ENCODE measurements at regions not wholly inside any gene's neighbourhood (a gene's known extent, or its start where the extent isn't known, plus 50 kb on each side); places are given as distances from the start of the nearest gene placed in this dataset.

DNA sequence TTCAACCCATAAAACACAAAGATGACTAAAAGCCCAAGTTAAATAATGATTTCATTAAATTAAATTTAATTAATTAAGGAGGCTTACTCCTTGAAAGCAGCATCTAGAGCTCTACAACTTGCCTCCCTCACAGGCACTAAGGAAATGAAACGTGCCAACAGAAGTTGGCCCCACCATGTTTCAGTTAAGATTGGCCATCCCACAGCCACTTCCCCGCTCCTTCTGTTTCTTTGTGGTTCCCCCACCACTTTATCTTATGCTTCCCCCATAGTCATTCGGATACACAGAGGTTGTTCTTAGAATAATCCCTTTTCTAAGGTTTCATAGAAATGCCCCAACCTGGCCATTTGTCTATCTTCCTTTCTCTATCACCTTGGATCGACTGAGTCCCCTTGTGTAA, 101.6 kb upstream of the RIOK3 start:
- TF ChIP-seq SIX1 (CRISPR knock-in tag; IDR thresholded peaks at IDR 0.05; ENCODE audit: borderline replicate concordance) (no peak), ZC3H4 (CRISPR knock-in tag; IDR thresholded peaks at IDR 0.05; ENCODE audit: borderline replicate concordance) (no peak), MAFK (conservative IDR thresholded peaks at IDR 0.05 in 1 of 2, IDR thresholded peaks at IDR 0.05 in 1 of 2; ENCODE audit: low read length in 2 of 2) (no peak), ZKSCAN5 (CRISPR knock-in tag; IDR thresholded peaks at IDR 0.05) (no peak), FOXP1 (IDR thresholded peaks at IDR 0.05) (no peak), FOXP1 (CRISPR knock-in tag; IDR thresholded peaks at IDR 0.05) (no peak), ZNF670 (CRISPR knock-in tag; IDR thresholded peaks at IDR 0.05; ENCODE audit: borderline replicate concordance) (no peak), ZNF629 (CRISPR knock-in tag; conservative IDR thresholded peaks at IDR 0.05) (no peak), ISL2 (CRISPR knock-in tag; IDR thresholded peaks at IDR 0.05) (no peak)
- TF ChIP-seq, protein P1, sequence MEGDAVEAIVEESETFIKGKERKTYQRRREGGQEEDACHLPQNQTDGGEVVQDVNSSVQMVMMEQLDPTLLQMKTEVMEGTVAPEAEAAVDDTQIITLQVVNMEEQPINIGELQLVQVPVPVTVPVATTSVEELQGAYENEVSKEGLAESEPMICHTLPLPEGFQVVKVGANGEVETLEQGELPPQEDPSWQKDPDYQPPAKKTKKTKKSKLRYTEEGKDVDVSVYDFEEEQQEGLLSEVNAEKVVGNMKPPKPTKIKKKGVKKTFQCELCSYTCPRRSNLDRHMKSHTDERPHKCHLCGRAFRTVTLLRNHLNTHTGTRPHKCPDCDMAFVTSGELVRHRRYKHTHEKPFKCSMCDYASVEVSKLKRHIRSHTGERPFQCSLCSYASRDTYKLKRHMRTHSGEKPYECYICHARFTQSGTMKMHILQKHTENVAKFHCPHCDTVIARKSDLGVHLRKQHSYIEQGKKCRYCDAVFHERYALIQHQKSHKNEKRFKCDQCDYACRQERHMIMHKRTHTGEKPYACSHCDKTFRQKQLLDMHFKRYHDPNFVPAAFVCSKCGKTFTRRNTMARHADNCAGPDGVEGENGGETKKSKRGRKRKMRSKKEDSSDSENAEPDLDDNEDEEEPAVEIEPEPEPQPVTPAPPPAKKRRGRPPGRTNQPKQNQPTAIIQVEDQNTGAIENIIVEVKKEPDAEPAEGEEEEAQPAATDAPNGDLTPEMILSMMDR (CRISPR knock-in tag; IDR thresholded peaks at IDR 0.05) = no peak
- TF ChIP-seq, protein P2, sequence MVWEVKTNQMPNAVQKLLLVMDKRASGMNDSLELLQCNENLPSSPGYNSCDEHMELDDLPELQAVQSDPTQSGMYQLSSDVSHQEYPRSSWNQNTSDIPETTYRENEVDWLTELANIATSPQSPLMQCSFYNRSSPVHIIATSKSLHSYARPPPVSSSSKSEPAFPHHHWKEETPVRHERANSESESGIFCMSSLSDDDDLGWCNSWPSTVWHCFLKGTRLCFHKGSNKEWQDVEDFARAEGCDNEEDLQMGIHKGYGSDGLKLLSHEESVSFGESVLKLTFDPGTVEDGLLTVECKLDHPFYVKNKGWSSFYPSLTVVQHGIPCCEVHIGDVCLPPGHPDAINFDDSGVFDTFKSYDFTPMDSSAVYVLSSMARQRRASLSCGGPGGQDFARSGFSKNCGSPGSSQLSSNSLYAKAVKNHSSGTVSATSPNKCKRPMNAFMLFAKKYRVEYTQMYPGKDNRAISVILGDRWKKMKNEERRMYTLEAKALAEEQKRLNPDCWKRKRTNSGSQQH (CRISPR knock-in tag; IDR thresholded peaks at IDR 0.05; ENCODE audit: low read depth) = no peak
